ENCODE measurements at regions not wholly inside any gene's neighbourhood (a gene's known extent, or its start where the extent isn't known, plus 50 kb on each side); places are given as distances from the start of the nearest gene placed in this dataset.

DNA sequence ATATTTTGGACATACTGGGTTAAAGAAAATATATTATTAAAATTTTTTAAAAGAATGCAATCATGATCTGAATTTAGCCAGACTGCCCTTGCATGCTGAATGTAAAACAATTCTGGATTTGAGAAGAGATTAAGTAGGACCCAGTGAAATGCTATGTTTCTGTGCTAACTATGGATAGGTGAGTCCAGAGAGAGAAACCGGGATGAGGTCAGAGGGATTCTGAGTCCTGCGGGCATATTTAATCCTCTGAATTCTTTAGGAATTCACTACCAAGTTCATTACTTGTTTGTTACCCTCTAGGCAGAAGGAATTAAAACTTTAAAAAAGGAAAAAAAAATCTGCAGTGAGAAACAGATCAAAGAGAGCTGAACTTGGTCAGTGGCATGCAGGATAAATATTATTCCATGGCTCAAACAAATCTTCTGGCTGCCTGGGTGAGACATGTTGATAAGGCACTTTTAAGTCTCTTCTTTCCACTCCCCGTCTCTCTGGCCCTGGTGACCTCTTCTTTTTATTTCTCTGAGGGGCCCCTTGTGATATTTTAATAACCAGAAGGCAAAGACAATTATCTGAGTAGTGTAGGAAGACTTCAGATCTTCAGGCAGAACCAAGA is 50.2 kb upstream of the LYZL1 start:
- TF ChIP-seq, protein P1, sequence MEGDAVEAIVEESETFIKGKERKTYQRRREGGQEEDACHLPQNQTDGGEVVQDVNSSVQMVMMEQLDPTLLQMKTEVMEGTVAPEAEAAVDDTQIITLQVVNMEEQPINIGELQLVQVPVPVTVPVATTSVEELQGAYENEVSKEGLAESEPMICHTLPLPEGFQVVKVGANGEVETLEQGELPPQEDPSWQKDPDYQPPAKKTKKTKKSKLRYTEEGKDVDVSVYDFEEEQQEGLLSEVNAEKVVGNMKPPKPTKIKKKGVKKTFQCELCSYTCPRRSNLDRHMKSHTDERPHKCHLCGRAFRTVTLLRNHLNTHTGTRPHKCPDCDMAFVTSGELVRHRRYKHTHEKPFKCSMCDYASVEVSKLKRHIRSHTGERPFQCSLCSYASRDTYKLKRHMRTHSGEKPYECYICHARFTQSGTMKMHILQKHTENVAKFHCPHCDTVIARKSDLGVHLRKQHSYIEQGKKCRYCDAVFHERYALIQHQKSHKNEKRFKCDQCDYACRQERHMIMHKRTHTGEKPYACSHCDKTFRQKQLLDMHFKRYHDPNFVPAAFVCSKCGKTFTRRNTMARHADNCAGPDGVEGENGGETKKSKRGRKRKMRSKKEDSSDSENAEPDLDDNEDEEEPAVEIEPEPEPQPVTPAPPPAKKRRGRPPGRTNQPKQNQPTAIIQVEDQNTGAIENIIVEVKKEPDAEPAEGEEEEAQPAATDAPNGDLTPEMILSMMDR (IDR thresholded peaks at IDR 0.05; ENCODE audit: low read depth, low read length, missing control alignments), result no peak
- no peak for DNase-seq (ENCODE audit: low read depth)

More for the DNA sequence above, 50.2 kb upstream of the LYZL1 start:
- no peak overlapping the region for H3K4me3 ChIP-seq (ENCODE audit: low read depth, low read length)
